Spleen (tissue), 11 donors: ENCODE measurements at regions not wholly inside any gene's neighbourhood (a gene's known extent, or its start where the extent isn't known, plus 50 kb on each side); places are given as distances from the start of the nearest gene placed in this dataset.
"Not testable (repeated sequence)": the region's sequence is repeated elsewhere in the genome, so short reads cannot be mapped to it uniquely, and the experiment has no call there.

ENCODE experiments used
- DNase-seq: peaks from one replicate; pipeline ENCODE4 v3.0.0-alpha.2; 2020
- H3K27ac ChIP-seq, 8 donors: fragments of 200-600 bp; sonication (generic) in 7 of 8; 1 replicate in 4 of 8; 2 replicates in 4 of 8; pipeline versions ENCODE4 v1.5.0 to v1.8.0; 2016 to 2021; ENCODE audit warnings: inconsistent platforms in 4 of 8, mild to moderate bottlenecking in 4 of 8, moderate library complexity in 1 of 8
- H3K27me3 ChIP-seq, 7 donors: fragments of 200-600 bp; sonication (generic) in 6 of 7; replicated peaks in 1 of 7; 1 replicate in 4 of 7; 2 replicates in 3 of 7; pipeline versions ENCODE4 v1.5.0 to v1.8.0; 2016 to 2021; ENCODE audit warnings: inconsistent platforms in 3 of 7, mild to moderate bottlenecking in 1 of 7
- H3K36me3 ChIP-seq, 6 donors: fragments of 200-600 bp; sonication (generic) in 5 of 6; 1 replicate in 4 of 6; 2 replicates in 2 of 6; pipeline versions ENCODE4 v1.5.0 to v1.8.0; 2016 to 2021; ENCODE audit warnings: inconsistent platforms in 2 of 6
- H3K4me1 ChIP-seq, 6 donors: fragments of 200-600 bp; sonication (generic) in 5 of 6; 1 replicate in 3 of 6; 2 replicates in 3 of 6; pipeline versions ENCODE4 v1.5.0 to v1.8.0; 2016 to 2021; ENCODE audit warnings: inconsistent platforms in 3 of 6
- H3K4me3 ChIP-seq, 8 donors: fragments of 200-600 bp; sonication (generic) in 7 of 8; 1 replicate in 4 of 8; 2 replicates in 4 of 8; pipeline versions ENCODE4 v1.5.0 to v1.8.0; 2016 to 2021; ENCODE audit warnings: inconsistent platforms in 4 of 8, mild to moderate bottlenecking in 4 of 8, moderate library complexity in 2 of 8
- H3K9me3 ChIP-seq, 8 donors: fragments of 200-600 bp; sonication (generic) in 7 of 8; 1 replicate in 4 of 8; 2 replicates in 4 of 8; pipeline versions ENCODE4 v1.5.0 to v1.8.0; 2016 to 2021; ENCODE audit warnings: inconsistent platforms in 4 of 8
- CTCF ChIP-seq, 11 experiments: fragments of 200-600 bp in 7 of 11; fragments of 450-650 bp in 4 of 11; sonication (generic) in 4 of 11; IDR thresholded peaks in 8 of 11; conservative IDR thresholded peaks in 3 of 11; 1 replicate in 7 of 11; 2 replicates in 4 of 11; pipeline versions ENCODE4 v1.4.0 to v1.8.0; 2016 to 2021; ENCODE audit warnings: antibody characterized with exemption in 11 of 11, inconsistent platforms in 4 of 11, mild to moderate bottlenecking in 1 of 11
- POLR2A ChIP-seq, 3 donors: fragments of 450-650 bp; IDR thresholded peaks; one replicate each; pipeline ENCODE4 v1.5.1; 2017; ENCODE audit warnings: antibody characterized with exemption in 3 of 3, mild to moderate bottlenecking in 1 of 3
- POLR2AphosphoS5 ChIP-seq, 3 donors: sonication (generic); formaldehyde crosslinking; IDR thresholded peaks; one replicate each; pipeline ENCODE4 v1.5.1; 2017; ENCODE audit warnings: antibody characterized with exemption in 3 of 3
- WGBS, 5 donors: extraction: QIAGEN DNeasy Blood & Tissue Kit in 3 of 5; methylation state at CpG; one replicate each; pipeline versions ENCODE4 v1.1.5 to v1.1.7; 2013 to 2018; 5-methylcytosine and 5-hydroxymethylcytosine counted together
- intact Hi-C: fragments of 100-400 bp; cut with DNase I; formaldehyde crosslinking; loops from one replicate; pipeline ENCODE4 v1.15.0; 2023; ENCODE audit warnings: low total_unique reads
- donor health status: healthy with polysubstance abuse.
- donor health status: DM: no; HTN: no; CAD: no; lungs with moderate emphysema.
- donor health status: DM: no; HTN: no; CAD: no.
- donor health status: Bipolar disorder and iron deficiency.
- donor health status: healthy.
- donor health status: DM: no; HTN: no; CAD: no.
- donor health status: DM: yes; HTN: yes; CAD: no.

GRCh38 chr7:68893411-68893810 is 704.9 kb upstream of the AUTS2 start:
- 56 to 67% (median 63%) methylated on average over 4 of the region's 4 CpGs for WGBS, 5 donors
- Histone ChIP-seq H3K27ac (no peak overlapping the region), H3K36me3 (no peaks in the 10 kb centered on the region), H3K4me1 (no peaks in the 10 kb centered on the region), H3K4me3 (no peak overlapping the region), H3K27me3 (no peaks in the 10 kb centered on the region), H3K9me3 (peaks cover 0 to 19% (median 1%) of the 10 kb centered on the region in 8 donors)
- DNase-seq = no peak
- TF ChIP-seq CTCF (IDR thresholded peaks at IDR 0.05 in 8 of 11, conservative IDR thresholded peaks at IDR 0.05 in 3 of 11) = no peak
- no peak for TF ChIP-seq POLR2AphosphoS5 (IDR thresholded peaks at IDR 0.05)
- TF ChIP-seq POLR2A (IDR thresholded peaks at IDR 0.05) = no peak
- intact Hi-C loops = no loop called here

- DNase-seq, H3K27me3 ChIP-seq, H3K4me3 ChIP-seq, H3K27ac ChIP-seq, H3K4me1 ChIP-seq, intact Hi-C loops, H3K36me3 ChIP-seq: not testable (repeated sequence)
- 88 to 97% (median 95%) methylated on average over 6 of the region's 6 CpGs for WGBS, 5 donors
- peaks cover 0 to 35% (median 13%) of the 10 kb centered on the region in 8 donors for H3K9me3 ChIP-seq
These were observed 699.1 kb upstream of the AUTS2 start for GRCh38 chr7:68899156-68899555.

- 85 to 91% (median 87%) methylated on average over 9 of the region's 9 CpGs for WGBS, 5 donors
- DNase-seq = no peak
These were observed 698.2 kb upstream of the AUTS2 start for GRCh38 chr7:68900096-68900495.

GRCh38 chr7:68904630-68905029 is 693.6 kb upstream of the AUTS2 start:
- Histone ChIP-seq H3K4me1 (no peaks in the 10 kb centered on the region), H3K4me3 (no peak overlapping the region), H3K27ac (no peak overlapping the region), H3K36me3 (no peaks in the 10 kb centered on the region), H3K9me3 (peaks cover 0 to 50% (median 13%) of the 10 kb centered on the region in 8 donors), H3K27me3 (no peaks in the 10 kb centered on the region)
- no peak for TF ChIP-seq POLR2A (IDR thresholded peaks at IDR 0.05)
- no peak for TF ChIP-seq POLR2AphosphoS5 (IDR thresholded peaks at IDR 0.05)
- TF ChIP-seq CTCF (IDR thresholded peaks at IDR 0.05 in 8 of 11, conservative IDR thresholded peaks at IDR 0.05 in 3 of 11) = no peak
- no peak for DNase-seq
- WGBS, 5 donors = 73 to 93% (median 78%) methylated on average over 3 of the region's 3 CpGs
- intact Hi-C loops = no loop called here

More at GRCh38 chr7:68900096-68900495, 698.2 kb upstream of the AUTS2 start:
- Histone ChIP-seq H3K36me3 (no peaks in the 10 kb centered on the region), H3K9me3 (peaks cover 0 to 45% (median 13%) of the 10 kb centered on the region in 8 donors), H3K4me3 (no peak overlapping the region), H3K4me1 (no peaks in the 10 kb centered on the region), H3K27ac (no peak overlapping the region), H3K27me3 (no peaks in the 10 kb centered on the region)
- TF ChIP-seq CTCF (IDR thresholded peaks at IDR 0.05 in 8 of 11, conservative IDR thresholded peaks at IDR 0.05 in 3 of 11) = no peak
- no peak for TF ChIP-seq POLR2AphosphoS5 (IDR thresholded peaks at IDR 0.05)
- TF ChIP-seq POLR2A (IDR thresholded peaks at IDR 0.05) = no peak
- intact Hi-C loops = no loop called here

- Histone ChIP-seq H3K9me3 (peaks cover 0 to 34% (median 18%) of the 10 kb centered on the region in 8 donors), H3K4me1 (no peaks in the 10 kb centered on the region), H3K36me3 (no peaks in the 10 kb centered on the region), H3K27me3 (no peaks in the 10 kb centered on the region), H3K4me3 (no peak overlapping the region), H3K27ac (no peak overlapping the region)
- DNase-seq = no peak
- intact Hi-C loops = no loop called here
- TF ChIP-seq POLR2AphosphoS5 (IDR thresholded peaks at IDR 0.05) (no peak), POLR2A (IDR thresholded peaks at IDR 0.05) (no peak), CTCF (IDR thresholded peaks at IDR 0.05 in 8 of 11, conservative IDR thresholded peaks at IDR 0.05 in 3 of 11) (no peak)
These were observed 686.5 kb upstream of the AUTS2 start for GRCh38 chr7:68911754-68912153.
